NT2/D1 (cell line): ENCODE measurements at regions not wholly inside any gene's neighbourhood (a gene's known extent, or its start where the extent isn't known, plus 50 kb on each side); places are given as distances from the start of the nearest gene placed in this dataset.

Source experiments
- SUZ12 ChIP-seq: IDR thresholded peaks from 2 replicates; pipeline ENCODE4 v1.6.1; 2011; ENCODE audit not compliant: insufficient read length, insufficient read depth; ENCODE audit errors: extremely low read depth
- YY1 ChIP-seq: IDR thresholded peaks from 2 replicates; pipeline ENCODE4 v1.6.1; 2011; ENCODE audit not compliant: insufficient read length, insufficient read depth
- ZNF274 ChIP-seq: IDR thresholded peaks from 2 replicates; pipeline ENCODE4 v1.6.1; 2011; ENCODE audit warnings: mild to moderate bottlenecking, low read depth, low read length

- TF ChIP-seq ZNF274 (no peak), YY1 (no peak), SUZ12 (no peak)
These were observed 165.2 kb upstream of the HES1 start for GRCh38 chr3:193970773-193971206.
